ENCODE measurements at regions not wholly inside any gene's neighbourhood (a gene's known extent, or its start where the extent isn't known, plus 50 kb on each side); places are given as distances from the start of the nearest gene placed in this dataset.
"Not testable (repeated sequence)": the region's sequence is repeated elsewhere in the genome, so short reads cannot be mapped to it uniquely, and the experiment has no call there.

DNA sequence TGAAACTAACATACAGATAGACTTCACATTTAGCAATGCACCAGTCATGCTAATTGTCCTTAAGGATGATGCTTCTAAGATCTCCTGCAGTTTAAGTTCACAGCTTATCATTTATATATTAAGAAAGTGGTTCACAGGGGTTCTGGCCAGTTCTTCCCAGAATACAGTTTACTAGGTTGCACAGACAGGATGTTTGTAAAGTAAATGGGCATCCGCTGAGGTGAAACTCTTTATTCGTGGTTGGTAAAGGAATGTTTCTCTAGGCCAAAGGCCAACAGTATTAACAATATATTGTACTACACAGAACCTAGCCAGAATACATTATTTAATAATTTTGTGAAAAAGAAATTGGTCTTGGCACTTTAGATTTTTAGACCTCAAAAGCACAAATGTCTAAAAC lies 1427.3 kb downstream of the CDH8 start:
- DNase-seq (ENCODE audit: low read depth in 3 of 3, low spot score in 2 of 3), result no peak

GRCh38 chr16:60605652-60606051 lies 1430.6 kb downstream of the CDH8 start:
- DNase-seq (ENCODE audit: low read depth in 3 of 3, low spot score in 2 of 3), result not testable (repeated sequence)

DNA sequence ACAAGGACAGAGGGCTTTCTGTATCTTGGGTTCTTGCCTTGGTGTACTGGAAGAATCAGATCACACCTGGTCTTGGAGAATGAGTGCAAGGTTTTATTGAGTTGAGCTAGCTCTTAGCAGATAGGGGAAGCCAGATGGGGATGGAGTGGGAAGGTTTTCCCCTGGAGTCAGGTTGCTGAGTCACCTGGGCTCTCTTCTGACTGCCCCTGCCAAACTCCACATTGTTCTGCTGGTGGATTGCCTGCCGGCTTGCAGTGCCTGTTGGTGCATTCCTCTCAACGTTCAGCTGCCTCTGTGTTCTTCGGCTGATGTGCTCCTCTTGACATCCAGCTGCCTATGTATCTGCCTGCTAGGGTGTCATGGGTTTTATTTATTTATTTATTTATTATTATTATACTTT lies 1431.1 kb downstream of the CDH8 start:
- no peak for DNase-seq (ENCODE audit: low read depth in 3 of 3, low spot score in 2 of 3)

GRCh38 chr16:60586493-60586892 lies 1449.7 kb downstream of the CDH8 start:
- no peak for DNase-seq (ENCODE audit: low read depth in 3 of 3, low spot score in 2 of 3)

GRCh38 chr16:60582528-60582927 lies 1453.7 kb downstream of the CDH8 start:
- DNase-seq (ENCODE audit: low read depth in 3 of 3, low spot score in 2 of 3), result no peak

- no peak for DNase-seq (ENCODE audit: low read depth in 3 of 3, low spot score in 2 of 3)
Measured at GRCh38 chr16:60566901-60567300, 1469.3 kb downstream of the CDH8 start.

- no peak for DNase-seq (ENCODE audit: low read depth in 3 of 3, low spot score in 2 of 3)
Measured at GRCh38 chr16:60564588-60564987, 1471.7 kb downstream of the CDH8 start.

- no peak for DNase-seq (ENCODE audit: low read depth in 3 of 3, low spot score in 2 of 3)
Measured at GRCh38 chr16:60563166-60563565, 1473.1 kb downstream of the CDH8 start.

- no peak for DNase-seq (ENCODE audit: low read depth in 3 of 3, low spot score in 2 of 3)
Measured at GRCh38 chr16:60558936-60559335, 1477.3 kb downstream of the CDH8 start.

DNA sequence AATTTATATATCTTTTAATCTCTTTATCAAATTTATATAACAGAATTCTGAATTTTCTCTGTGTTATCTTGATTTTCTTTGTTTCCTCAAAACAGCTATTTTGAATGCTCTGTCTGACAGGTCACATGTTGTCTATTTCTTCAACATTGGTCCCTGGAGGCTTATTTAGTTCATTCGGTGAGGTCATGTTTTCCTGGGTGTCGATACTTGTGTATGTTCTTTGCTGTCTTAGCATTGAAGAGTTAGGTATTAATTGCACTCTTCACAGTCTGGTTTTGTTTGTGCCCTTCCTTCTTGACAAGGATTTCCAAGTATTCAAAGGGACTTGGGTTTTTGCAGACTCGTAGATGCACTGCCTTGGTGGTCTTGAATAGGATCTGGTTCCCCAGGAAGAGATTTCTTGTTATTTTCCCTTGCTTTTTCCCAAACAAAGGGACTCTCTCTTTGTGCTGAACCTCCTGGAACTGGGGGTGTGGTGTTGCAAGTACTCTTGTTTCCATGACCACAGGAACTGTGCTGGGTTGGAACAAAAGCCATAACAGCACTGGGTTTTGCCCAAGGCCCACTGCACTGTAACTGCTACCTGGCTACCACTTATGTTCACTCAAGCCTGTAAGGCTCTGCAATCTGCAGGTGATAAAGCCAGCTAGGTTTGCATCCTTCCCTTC lies 1483.0 kb downstream of the CDH8 start:
- no peak for DNase-seq (ENCODE audit: low read depth in 3 of 3, low spot score in 2 of 3)

DNA sequence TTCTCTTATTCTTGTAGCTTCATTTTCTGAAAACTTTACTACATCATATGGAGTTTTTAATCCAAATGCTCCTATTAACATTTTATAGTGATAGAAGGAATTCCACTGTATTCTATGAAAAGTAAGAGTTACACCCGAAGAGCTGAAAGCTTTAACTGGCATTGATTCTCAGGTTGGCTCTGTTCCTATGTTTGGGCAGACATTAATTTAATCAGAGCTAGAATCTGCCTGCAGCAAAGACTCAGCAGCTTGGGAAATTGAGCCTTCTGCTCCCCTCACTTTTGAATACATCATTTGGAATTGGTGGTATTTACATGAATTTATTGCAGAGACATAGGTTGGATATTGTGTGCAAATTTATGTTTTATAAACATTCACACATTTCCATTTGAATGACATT lies 1494.7 kb downstream of the CDH8 start:
- DNase-seq (ENCODE audit: low read depth in 3 of 3, low spot score in 2 of 3), result no peak

GRCh38 chr16:60510941-60511340 lies 1525.3 kb downstream of the CDH8 start:
- no peak for DNase-seq (ENCODE audit: low read depth in 3 of 3, low spot score in 2 of 3)

- no peak for DNase-seq (ENCODE audit: low read depth in 3 of 3, low spot score in 2 of 3)
Measured at GRCh38 chr16:60510208-60510607, 1526.0 kb downstream of the CDH8 start.

DNA sequence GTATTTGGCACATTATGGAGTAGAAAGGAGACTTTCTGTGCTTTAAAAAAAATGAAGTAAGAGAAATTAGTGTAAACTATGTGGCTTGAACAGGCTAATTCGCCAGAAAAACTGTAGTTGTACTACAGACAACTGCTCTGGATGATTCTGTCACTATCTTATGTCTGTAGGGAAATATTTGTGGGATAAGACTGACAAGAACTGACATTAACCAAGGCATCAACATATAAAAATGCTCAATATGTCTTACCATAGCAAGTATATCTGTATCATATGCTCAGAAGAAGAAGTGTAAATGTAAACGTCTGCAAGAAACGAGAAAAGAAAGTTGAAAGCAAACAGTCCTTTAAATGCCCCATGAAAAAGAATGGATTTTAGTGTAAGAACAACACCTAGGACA lies 1545.0 kb downstream of the CDH8 start:
- DNase-seq (ENCODE audit: low read depth in 3 of 3, low spot score in 2 of 3), result no peak

DNA sequence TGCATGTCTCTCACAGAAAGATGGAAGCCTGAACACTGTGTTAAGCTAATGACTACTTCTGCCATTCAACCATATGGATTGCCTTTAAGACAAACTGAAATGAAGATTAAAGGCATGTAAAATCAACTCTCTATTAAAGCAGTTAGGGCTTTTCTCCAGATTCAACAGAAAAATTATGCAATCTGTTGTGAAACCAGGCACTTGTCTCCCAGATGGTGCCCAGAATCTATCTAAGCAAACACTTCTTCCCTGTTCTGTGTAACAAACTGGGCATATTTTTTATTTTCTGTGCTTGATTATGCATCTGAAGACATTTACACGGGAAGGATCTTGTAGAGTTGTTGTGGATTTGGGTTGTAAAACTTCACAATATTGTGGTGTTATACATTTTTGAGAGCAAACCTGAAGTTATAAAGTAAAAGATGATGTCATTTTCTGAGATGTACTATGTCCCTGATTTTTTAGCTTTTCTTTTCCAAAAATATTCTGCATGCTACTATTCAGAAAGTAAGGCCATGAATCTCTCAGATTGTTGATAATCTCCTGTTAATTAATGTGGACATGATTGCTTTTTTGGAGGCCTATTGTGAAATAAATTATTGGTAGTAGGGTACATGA lies 1550.3 kb downstream of the CDH8 start:
- DNase-seq (ENCODE audit: low read depth in 3 of 3, low spot score in 2 of 3), result no peak

GRCh38 chr16:60484901-60485300 lies 1551.3 kb downstream of the CDH8 start:
- no peak for DNase-seq (ENCODE audit: low read depth in 3 of 3, low spot score in 2 of 3)

- DNase-seq (ENCODE audit: low read depth in 3 of 3, low spot score in 2 of 3), result no peak
Measured at GRCh38 chr16:60481591-60481990, 1554.6 kb downstream of the CDH8 start.

GRCh38 chr16:60478810-60479209 lies 1557.4 kb downstream of the CDH8 start:
- DNase-seq (ENCODE audit: low read depth in 3 of 3, low spot score in 2 of 3), result no peak

DNA sequence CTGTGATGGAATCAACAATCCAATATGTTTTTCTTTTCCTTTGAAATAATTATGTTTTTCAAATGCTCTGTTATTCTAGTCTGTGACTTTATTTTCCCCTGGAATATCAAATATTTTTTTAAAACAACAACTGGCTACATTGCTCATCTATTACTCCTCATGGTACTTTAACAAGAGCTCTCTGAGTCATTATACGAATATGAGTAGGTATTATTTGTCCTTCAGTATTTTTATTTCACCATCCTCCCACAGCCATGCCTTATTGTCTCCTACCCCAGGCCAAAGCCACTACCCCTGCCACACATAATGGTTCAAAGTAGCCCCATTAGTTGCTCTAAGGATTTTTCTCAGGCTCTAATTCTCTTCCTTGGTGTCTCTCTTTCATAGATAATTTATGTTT lies 1572.3 kb downstream of the CDH8 start:
- DNase-seq (ENCODE audit: low read depth in 3 of 3, low spot score in 2 of 3), result no peak

DNA sequence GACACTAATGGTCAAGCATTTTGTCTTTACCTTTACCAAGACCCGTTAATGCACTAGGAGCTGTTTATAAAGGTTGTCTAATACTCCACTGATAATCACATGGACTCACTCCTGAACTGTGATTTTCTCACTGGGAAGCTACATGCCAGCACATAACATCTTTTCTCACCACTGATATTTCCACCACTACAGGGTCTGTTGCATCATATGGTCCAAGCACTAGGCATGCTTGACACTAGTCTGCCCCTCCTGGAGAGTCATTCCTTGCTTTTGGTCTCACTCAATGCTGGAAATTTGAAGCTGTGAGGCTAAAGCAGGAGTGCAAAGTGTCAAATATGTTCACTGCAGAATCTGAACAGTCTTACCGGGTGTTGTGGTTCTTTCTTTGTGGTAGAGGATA lies 1576.8 kb downstream of the CDH8 start:
- DNase-seq (ENCODE audit: low read depth in 3 of 3, low spot score in 2 of 3), result no peak

GRCh38 chr16:60458255-60458654 lies 1578.0 kb downstream of the CDH8 start:
- no peak for DNase-seq (ENCODE audit: low read depth in 3 of 3, low spot score in 2 of 3)

GRCh38 chr16:60452646-60453045 lies 1583.6 kb downstream of the CDH8 start:
- no peak for DNase-seq (ENCODE audit: low read depth in 3 of 3, low spot score in 2 of 3)

DNA sequence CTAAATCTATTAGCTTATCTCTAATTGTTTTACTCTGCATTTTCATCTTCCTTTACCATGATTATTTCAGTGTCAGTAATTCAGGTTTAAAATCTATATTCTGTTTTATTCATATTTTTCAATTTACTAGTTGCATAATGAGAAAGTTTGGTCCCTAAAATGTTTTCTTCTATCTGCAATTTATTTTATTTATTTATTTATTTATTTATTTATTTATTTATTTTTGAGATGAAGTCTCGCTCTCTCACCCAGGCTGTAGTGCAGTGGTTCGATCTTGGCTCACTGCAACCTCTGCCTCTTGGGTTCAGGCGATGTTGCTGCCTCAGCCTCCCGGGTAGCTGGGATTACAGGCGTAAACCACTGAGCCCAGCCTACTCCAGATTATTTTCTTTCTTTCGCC lies 1597.3 kb downstream of the CDH8 start:
- DNase-seq (ENCODE audit: low read depth in 3 of 3, low spot score in 2 of 3), result no peak

All from right renal cortex interstitium (tissue), 3 donors.